ENCODE measurements at regions not wholly inside any gene's neighbourhood (a gene's known extent, or its start where the extent isn't known, plus 50 kb on each side); places are given as distances from the start of the nearest gene placed in this dataset.

DNA sequence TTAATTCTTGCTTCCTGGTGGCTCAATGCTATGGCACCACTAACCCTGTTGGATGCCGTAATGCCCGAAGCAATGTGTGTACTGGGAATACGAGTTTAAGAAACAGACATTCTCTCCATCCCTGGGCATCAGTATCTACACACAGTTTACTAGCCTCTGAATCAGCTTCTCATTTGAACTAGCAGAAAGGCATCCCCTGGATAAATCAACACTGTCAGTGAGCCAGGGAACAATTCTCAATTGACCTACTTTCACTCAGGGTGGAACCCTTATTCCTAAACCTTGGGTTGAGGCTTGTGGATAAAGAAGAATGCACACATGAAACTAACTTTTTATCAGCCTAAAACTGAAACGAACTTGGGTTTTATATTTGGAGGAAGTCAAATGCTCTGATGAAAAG lies 331.0 kb downstream of the GADD45G start:
- no peak for TF ChIP-seq CTCF (IDR thresholded peaks at IDR 0.05; ENCODE audit: low read depth, low read length)
- TF ChIP-seq POLR2A (IDR thresholded peaks at IDR 0.05; ENCODE audit: extremely low read depth, insufficient read length): no peak
